Esophagus muscularis mucosa (tissue), 4 donors: ENCODE measurements at regions not wholly inside any gene's neighbourhood (a gene's known extent, or its start where the extent isn't known, plus 50 kb on each side); places are given as distances from the start of the nearest gene placed in this dataset.
"Not testable (repeated sequence)": the region's sequence is repeated elsewhere in the genome, so short reads cannot be mapped to it uniquely, and the experiment has no call there.

Source experiments
- DNase-seq: peaks from one replicate; pipeline ENCODE4 v3.0.0-alpha.2; 2017; ENCODE audit errors: extremely low spot score
- H3K27ac ChIP-seq, 4 donors: fragments of 200-600 bp; sonication (generic); replicated peaks in 1 of 4; 1 replicate in 3 of 4; 2 replicates in 1 of 4; pipeline ENCODE4 v1.5.1; 2016 to 2019; ENCODE audit warnings: mild to moderate bottlenecking in 1 of 4
- H3K27me3 ChIP-seq, 4 donors: fragments of 200-600 bp; sonication (generic); one replicate each; pipeline versions ENCODE4 v1.5.1 to v1.6.0; 2016 to 2019
- H3K36me3 ChIP-seq, 4 donors: fragments of 200-600 bp; sonication (generic); one replicate each; pipeline ENCODE4 v1.5.1; 2016 to 2019
- H3K4me1 ChIP-seq, 4 donors: fragments of 200-600 bp; sonication (generic); one replicate each; pipeline ENCODE4 v1.5.1; 2016 to 2019
- H3K4me3 ChIP-seq, 4 donors: fragments of 200-600 bp; sonication (generic); 1 replicate in 2 of 4; 2 replicates in 2 of 4; pipeline ENCODE4 v1.5.1; 2016 to 2019; ENCODE audit warnings: mild to moderate bottlenecking in 4 of 4, moderate library complexity in 1 of 4
- H3K9me3 ChIP-seq, 4 donors: fragments of 200-600 bp; sonication (generic); 1 replicate in 3 of 4; 2 replicates in 1 of 4; pipeline ENCODE4 v1.5.1; 2016 to 2019
- EP300 ChIP-seq: sonication (generic); formaldehyde crosslinking; IDR thresholded peaks from one replicate; pipeline ENCODE4 v1.6.1; 2017; ENCODE audit warnings: antibody characterized with exemption
- POLR2A ChIP-seq: fragments of 450-650 bp; IDR thresholded peaks from one replicate; pipeline ENCODE4 v1.6.1; 2017; ENCODE audit warnings: antibody characterized with exemption, moderate library complexity, mild to moderate bottlenecking, low read depth
- POLR2AphosphoS5 ChIP-seq, 2 donors: sonication (generic); formaldehyde crosslinking; IDR thresholded peaks; one replicate each; pipeline ENCODE4 v1.6.1; 2017; ENCODE audit warnings: antibody characterized with exemption in 2 of 2
- WGBS: methylation state at CpG from one replicate; pipeline ENCODE4 v1.1.5; 2018; 5-methylcytosine and 5-hydroxymethylcytosine counted together
- intact Hi-C: fragments of 100-400 bp; cut with DNase I; formaldehyde crosslinking; loops from one replicate; pipeline ENCODE4 v1.15.1; 2023
- TF ChIP-seq, protein P1 (sequence below), 3 experiments: fragments of 200-600 bp in 2 of 3; fragments of 450-650 bp in 1 of 3; sonication (generic) in 2 of 3; IDR thresholded peaks; one replicate each; pipeline ENCODE4 v1.5.1; 2017 to 2019; ENCODE audit warnings: antibody characterized with exemption in 3 of 3, mild to moderate bottlenecking in 2 of 3, moderate library complexity in 1 of 3

GRCh38 chr12:90710711-90711110, 244.3 kb downstream of the CCER1 start:
- 93% methylated on average over 3 of the region's 3 CpGs for WGBS

GRCh38 chr12:90706036-90706435, 248.9 kb downstream of the CCER1 start:
- Histone ChIP-seq H3K9me3 (no peaks in the 10 kb centered on the region), H3K4me3 (no peak overlapping the region), H3K36me3 (no peaks in the 10 kb centered on the region), H3K27ac (no peak overlapping the region), H3K4me1 (no peaks in the 10 kb centered on the region), H3K27me3 (no peaks in the 10 kb centered on the region)
- whole genome bisulfite sequencing, result 96% methylated on average over 10 of the region's 10 CpGs
- no peak for TF ChIP-seq POLR2A
- TF ChIP-seq, protein P1, sequence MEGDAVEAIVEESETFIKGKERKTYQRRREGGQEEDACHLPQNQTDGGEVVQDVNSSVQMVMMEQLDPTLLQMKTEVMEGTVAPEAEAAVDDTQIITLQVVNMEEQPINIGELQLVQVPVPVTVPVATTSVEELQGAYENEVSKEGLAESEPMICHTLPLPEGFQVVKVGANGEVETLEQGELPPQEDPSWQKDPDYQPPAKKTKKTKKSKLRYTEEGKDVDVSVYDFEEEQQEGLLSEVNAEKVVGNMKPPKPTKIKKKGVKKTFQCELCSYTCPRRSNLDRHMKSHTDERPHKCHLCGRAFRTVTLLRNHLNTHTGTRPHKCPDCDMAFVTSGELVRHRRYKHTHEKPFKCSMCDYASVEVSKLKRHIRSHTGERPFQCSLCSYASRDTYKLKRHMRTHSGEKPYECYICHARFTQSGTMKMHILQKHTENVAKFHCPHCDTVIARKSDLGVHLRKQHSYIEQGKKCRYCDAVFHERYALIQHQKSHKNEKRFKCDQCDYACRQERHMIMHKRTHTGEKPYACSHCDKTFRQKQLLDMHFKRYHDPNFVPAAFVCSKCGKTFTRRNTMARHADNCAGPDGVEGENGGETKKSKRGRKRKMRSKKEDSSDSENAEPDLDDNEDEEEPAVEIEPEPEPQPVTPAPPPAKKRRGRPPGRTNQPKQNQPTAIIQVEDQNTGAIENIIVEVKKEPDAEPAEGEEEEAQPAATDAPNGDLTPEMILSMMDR (IDR thresholded peaks at IDR 0.05), result no peak
- no peak for TF ChIP-seq EP300
- intact Hi-C loops, result no loop called here
- no peak for DNase-seq

More at GRCh38 chr12:90710711-90711110, 244.3 kb downstream of the CCER1 start:
- Histone ChIP-seq H3K27me3 (no peaks in the 10 kb centered on the region), H3K36me3 (no peaks in the 10 kb centered on the region), H3K4me1 (no peaks in the 10 kb centered on the region), H3K9me3 (no peaks in the 10 kb centered on the region), H3K4me3 (no peak overlapping the region), H3K27ac (no peak overlapping the region)
- no peak for TF ChIP-seq EP300
- TF ChIP-seq POLR2A, result no peak
- no peak for TF ChIP-seq POLR2AphosphoS5 (IDR thresholded peaks at IDR 0.05)
- TF ChIP-seq, protein P1 (IDR thresholded peaks at IDR 0.05), result no peak
- no peak for DNase-seq
- intact Hi-C loops, result no loop called here

DNA sequence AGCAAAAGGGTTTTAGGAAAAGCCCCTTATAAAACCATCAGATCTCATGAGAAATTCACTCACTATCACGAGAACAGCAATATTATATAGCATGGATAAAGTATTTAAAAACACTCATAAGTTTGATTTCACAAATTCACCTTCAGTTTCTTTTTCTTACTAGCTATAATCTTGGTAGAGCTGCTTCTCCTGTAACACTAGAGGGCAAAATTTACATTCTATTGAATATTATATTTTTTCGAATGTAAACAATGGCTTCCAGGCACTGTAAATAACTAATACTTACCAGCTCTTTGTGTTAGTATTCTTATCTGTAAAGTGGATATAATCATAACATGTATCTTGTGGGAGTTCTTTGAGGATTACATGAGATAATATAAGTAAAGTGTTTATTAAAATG, 259.6 kb downstream of the CCER1 start:
- intact Hi-C loops, result no loop called here
- WGBS, result 93% methylated on average over 2 of the region's 2 CpGs
- no peaks in the 10 kb centered on the region for H3K27me3 ChIP-seq
- H3K36me3 ChIP-seq, result no peaks in the 10 kb centered on the region
- no peak for DNase-seq
- H3K4me3 ChIP-seq, result no peak overlapping the region
- TF ChIP-seq EP300 (no peak), POLR2AphosphoS5 (IDR thresholded peaks at IDR 0.05) (no peak), POLR2A (no peak)
- TF ChIP-seq, protein P1 (IDR thresholded peaks at IDR 0.05), result no peak
- H3K4me1 ChIP-seq, result no peaks in the 10 kb centered on the region
- H3K9me3 ChIP-seq, result no peaks in the 10 kb centered on the region
- no peak overlapping the region for H3K27ac ChIP-seq

DNA sequence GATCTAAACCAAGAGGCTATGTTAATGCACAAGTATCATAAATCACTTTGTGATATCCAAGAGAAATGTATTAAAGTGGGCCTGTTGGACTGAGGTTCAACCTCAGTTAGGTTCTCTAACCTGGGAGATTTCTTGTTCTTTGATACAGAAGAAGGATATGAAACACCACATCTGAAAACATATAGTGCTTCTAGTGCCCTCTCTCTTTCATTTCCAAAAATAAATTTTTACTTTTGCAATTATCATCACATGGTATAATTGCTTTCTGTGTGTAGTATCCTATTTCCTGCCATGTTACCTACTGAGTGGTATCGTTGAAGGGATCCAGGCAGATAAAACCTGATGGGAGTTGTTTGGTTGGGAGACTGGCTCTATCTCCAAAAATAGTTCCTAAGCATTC, 264.9 kb downstream of the CCER1 start:
- H3K27me3 ChIP-seq, result no peaks in the 10 kb centered on the region
- H3K9me3 ChIP-seq, result no peaks in the 10 kb centered on the region
- no peak overlapping the region for H3K27ac ChIP-seq
- no peak overlapping the region for H3K4me3 ChIP-seq
- H3K4me1 ChIP-seq, result no peaks in the 10 kb centered on the region
- no peaks in the 10 kb centered on the region for H3K36me3 ChIP-seq
- intact Hi-C loops, result no loop called here
- no peak for TF ChIP-seq POLR2AphosphoS5 (IDR thresholded peaks at IDR 0.05)
- TF ChIP-seq POLR2A, result no peak
- no peak for TF ChIP-seq EP300
- TF ChIP-seq, protein P1 (IDR thresholded peaks at IDR 0.05), result no peak
- DNase-seq, result no peak
- WGBS, result 100% methylated on average over 1 of the region's 1 CpG

GRCh38 chr12:90687682-90688081, 267.3 kb downstream of the CCER1 start:
- H3K9me3 ChIP-seq, H3K36me3 ChIP-seq, H3K4me1 ChIP-seq, H3K27me3 ChIP-seq, DNase-seq, H3K4me3 ChIP-seq, H3K27ac ChIP-seq, intact Hi-C loops: not testable (repeated sequence)
